NCI-H526 (cell line): ENCODE measurements at regions not wholly inside any gene's neighbourhood (a gene's known extent, or its start where the extent isn't known, plus 50 kb on each side); places are given as distances from the start of the nearest gene placed in this dataset.

Source experiments
- DNase-seq, 2 experiments: peaks; one replicate each; lab custom pipeline; 2025; lab: John Stamatoyannopoulos, UW

DNA sequence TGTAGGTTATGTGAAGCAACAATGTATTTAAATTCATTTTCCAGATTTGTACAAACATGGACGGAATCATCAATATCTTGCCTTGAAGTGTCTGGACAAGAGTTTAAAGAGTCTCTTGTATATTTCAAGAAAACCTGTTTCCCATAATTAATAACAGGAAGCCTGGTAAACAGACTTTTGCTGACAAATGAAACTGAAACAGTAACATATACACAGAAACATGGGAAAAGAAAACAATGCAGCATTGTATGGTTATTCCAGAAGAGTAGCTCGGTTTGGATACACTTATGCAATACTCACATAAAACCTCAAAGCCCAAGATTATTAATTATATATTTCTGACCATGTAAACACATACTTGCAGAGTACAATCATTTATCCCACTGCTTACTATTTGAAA lies 265.5 kb downstream of the PTPRC start:
- no peak for DNase-seq

DNA sequence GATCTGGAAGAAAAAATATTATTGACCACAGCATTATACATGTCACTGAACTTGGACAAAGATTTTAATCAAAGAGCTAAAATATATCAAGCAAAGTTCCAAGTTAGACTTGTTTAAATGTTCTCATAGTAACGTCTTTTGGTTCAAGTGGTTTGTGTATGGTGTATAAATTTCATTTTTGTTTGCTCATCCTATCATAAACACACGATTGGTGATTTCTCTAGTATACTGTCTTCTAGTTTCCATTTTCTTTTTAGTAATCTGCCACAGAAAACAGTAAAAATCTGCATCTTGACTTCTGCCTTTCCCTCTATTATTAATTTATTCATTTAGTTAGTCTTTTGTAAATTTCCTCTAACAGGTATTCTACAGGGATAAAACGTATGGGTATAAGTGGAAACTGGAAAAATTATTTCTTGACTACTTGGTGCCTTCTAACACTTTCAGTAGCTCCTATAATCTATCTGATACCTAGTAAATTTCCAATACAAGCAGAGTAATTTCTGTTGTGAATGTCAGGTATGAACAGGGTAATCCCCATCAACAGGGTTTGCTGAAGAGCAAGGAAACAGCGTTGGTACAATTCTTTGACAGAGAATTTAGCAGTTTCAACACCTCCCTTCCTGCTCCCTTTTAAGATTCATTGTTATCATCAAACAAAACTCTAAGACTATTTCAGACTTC lies 268.0 kb downstream of the PTPRC start:
- DNase-seq: no peak

DNA sequence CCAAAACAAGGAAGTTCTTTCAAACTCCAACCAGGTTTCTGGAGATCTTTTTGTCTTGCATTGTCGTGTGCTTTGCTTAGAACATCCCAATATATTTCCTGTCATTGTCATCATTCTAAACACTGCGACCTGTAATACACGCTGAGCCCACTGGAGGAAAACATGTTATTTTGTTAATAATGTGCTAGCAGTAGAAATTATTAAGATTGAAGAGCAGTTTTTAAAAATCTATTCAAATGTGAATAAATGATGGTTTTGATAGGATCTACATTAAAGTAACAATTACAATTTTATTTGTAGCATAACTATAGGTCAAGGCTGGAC lies 268.5 kb downstream of the PTPRC start:
- DNase-seq: no peak

DNA sequence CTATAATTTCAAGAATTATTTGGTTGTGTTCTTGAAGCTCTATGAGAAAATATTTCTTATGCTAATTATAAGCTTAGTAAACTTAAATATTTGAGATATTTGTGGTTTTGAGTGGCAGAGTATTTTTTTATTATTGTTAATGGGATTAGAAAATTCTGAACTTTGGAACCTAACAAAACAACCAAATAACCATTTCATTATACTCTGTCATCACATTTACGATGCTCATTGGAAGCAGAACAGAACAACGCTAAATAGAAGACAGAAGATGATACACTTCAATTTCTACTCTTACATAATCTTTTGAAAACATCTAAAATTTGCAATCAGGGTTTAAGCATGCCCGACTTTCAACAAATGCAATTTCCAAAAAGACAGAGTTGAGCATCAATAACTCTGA lies 270.2 kb downstream of the PTPRC start:
- DNase-seq: no peak

DNA sequence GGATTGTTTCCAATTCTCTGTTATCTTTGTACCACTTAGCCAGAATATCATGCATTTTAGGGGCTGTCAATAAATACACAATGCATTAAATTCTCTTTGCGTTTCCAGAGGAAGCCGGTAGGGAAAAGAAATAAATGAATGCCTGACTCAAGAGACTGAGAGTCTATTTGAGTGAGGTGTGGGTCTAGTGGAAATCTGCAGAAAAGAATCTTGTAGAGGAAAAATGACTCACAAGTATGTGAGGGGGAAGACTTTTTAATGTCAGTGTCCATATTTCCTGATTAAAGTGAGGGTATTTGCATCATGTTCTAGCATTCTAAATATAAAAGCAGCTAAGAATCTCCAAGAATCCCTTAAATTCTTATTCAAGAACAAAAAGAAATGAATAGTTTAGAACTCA lies 271.1 kb downstream of the PTPRC start:
- DNase-seq: no peak

DNA sequence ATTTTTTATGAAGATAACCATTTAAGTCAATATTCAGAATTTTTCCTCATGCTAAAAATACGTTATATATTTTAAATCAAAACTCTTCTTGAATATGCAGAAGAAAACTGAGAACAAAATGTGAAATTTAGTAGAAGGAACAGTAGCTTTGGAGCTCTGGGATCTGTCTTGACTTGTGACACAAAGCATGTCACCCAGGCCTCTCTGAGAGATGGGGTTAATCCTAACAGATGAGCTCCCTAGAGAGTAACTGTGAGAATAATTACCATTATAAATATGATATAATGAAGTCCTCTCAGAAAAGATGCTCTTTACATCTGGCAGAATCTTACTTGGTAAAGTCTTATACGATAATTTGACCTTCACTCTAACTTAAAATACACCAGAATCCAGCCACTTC lies 272.0 kb downstream of the PTPRC start:
- no peak for DNase-seq

DNA sequence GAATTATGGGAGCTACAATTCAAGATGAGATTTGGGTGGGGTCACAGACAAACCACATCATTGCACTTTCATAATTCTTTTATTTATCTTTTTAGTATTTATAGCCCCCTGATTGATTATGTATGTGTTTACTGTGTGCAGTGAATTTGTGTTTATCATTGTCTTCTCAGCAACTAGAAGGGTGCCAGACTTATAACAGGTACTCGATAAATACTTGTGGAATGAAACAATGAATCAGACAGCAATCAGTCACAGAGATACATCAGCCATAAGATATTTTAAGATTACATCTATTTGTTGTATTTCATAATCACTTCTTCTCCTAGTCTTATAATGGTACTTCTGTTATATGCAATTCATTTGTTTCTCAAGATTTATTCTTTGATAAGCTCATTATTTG lies 273.2 kb downstream of the PTPRC start:
- DNase-seq: no peak

DNA sequence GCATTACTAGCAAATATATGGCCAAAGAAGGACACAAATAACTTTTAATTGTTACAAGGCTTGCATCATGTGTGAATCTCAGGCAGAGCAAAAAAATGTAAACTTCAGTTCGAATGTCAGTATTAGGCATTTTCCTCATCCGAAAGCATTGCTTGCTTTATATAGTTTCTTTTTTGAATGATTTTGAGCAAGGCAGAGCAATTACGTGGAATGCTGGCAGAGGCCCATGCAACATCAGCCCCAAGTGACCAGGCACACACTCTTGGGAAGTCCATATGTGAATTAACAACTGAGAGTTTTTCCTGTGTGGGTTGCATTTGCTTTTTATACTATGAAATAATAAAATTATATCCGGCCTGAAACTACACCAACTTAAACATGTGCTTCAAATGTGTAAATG lies 274.8 kb downstream of the PTPRC start:
- no peak for DNase-seq

DNA sequence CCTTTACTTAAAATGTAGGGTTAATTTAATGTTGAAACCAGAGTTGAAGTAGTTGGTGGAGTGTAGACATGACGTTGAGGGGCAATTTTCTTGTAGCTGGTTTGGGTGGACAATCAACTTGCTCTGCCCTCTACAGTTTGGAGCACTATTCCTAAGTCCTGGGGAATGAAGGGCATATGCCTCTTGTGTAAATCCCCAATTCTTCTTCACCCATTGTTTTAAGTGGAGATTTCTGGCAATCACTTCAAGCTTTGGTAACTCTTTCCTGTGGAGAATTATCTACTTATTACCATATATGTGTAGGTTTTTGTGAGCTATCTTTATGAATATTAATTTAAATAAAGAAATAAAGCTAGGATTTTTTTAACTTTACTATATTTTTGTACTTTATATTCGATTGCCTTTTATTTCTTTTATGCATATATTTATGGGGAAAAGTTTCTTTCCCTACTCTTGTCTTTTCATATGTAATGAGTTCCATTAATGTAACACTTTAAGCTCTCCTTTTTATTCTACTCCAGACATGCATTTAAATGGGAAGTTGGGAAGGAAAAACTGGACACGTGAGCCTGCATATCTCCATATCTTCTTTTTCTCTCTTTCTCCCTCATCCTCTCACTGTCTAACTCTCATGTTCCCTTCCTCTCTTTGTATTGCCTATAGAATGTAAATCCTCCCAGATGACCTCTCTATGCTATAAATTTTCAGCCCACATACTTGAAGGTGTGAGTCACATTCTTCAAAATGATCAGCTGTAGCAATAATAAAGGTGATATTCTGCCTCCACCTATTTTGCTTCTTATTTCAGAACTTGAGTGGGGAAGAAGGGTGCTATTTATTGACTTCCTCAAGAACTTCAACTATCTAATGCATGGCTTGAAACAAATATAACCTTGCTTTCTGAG lies 276.7 kb downstream of the PTPRC start:
- no peak for DNase-seq

DNA sequence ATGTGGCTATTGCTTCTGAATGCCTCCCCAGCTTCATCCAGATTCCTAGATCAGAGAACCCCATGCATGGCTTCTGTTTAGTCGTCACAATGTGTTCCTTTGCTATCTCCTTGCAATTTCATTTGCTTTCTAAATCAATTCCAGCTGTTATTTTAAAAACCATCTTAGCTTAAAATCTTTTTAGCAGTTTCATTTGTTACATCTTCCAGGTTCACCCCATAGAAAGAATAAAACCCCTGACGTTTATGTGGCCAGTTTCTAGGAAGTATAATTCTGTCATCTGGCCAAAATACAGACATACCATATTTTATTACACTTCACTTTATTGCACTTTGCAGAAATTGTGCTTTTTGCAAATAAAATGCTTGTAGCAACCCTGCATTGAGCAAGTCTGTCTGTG lies 278.4 kb downstream of the PTPRC start:
- DNase-seq: no peak

DNA sequence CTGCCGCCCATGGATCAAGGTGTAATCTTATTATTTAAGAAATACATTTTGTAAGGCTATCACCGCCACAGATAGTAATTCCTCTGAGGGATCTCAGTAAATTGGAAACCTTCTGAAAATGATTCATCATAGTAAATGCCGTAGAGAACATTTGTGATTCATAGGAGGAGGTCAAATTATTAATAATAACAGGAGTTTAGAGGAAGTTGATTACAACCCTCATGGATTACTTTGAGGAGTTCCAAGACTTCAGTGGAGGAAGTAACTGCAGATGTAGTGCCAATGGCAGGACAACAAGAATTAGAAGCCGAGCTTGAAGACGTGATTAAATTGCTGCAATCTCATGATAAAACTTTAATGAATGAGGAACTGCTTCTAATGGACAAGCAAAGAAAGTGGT lies 280.1 kb downstream of the PTPRC start:
- DNase-seq: no peak

DNA sequence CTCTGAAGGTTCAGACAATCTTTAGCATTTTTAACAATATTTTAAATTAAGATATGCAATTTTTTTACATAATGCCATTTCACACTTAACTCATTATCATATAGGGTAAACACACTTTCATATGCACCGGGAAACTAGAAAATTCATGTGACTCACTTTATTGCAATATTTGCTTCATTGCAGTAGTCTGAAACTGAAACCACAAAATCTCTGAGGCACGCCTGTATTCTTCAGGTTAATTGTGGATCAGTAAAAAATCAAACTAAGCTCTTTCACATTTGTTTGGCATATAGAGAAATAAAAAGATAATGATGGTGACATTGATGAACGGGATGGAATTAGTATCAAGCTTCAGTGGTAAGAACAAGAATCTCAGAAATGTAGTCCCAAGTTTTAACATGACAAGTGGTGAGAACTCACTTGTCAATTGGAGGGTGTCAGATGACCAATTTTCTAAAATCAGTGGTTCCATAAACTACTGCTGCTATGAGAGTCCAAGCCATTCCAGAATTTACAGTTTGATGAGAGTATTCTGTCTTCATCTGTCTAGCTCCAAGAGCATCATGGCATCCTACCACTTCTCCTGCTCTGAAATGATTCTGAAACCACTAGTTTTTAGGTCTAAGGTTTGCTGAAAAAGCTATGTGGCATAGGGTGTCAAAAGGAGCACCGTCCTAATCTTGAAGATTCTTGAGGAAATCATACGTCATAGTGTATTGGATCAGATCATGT lies 281.0 kb downstream of the PTPRC start:
- DNase-seq: no peak

DNA sequence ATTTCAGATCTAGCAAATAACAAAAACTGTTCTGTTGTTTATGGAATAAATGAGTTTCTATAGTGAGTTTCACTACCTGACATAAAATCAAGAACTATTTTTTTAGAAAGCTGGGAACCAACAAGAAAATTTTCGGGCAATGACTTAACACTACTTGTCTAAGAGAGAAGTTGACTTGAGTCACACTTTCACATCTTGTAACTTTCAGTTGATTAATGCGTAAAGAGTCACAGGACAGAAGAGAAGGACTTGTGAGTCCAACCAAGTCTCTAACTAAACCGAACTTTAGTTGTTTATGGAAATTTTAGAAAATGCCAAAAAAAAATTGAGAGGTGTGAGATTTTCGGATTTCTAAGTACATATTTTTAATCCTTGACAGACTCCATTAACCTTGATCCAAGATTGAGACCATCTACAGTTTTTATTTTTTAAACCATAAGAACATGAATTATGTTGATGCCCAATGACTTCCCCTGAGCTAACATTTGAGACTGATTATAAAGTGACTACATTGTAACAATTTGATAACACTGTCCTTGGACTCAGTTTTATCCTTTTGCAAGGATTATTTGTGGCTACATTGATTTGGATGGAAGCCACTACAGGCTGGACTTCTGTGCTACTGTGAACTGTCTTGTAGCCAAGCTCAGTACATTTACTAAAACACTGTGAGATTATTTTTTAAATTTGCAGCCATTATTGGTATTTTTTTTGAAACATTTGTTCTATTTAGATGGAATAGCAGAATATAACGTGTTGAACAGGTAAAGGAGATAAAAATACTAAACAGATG lies 284.0 kb downstream of the PTPRC start:
- no peak for DNase-seq

DNA sequence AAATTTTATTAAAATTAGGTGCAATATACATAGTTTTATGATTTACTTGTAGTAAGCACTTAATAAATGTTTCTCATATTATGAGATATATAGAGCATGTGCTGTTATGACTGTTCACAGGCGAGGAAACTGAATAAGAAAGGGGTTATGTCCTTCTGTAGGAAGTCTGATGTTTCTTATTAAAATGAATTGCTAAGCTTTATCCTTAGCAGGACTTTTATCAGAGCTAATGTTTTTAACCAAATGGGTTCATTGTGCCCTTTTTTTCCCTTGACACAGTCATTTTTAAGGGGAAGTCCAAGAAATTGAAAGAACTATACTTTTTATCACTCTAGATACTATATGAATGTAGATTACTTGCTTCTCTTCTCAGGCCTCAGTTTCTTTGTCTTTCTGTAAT lies 285.2 kb downstream of the PTPRC start:
- DNase-seq: no peak

DNA sequence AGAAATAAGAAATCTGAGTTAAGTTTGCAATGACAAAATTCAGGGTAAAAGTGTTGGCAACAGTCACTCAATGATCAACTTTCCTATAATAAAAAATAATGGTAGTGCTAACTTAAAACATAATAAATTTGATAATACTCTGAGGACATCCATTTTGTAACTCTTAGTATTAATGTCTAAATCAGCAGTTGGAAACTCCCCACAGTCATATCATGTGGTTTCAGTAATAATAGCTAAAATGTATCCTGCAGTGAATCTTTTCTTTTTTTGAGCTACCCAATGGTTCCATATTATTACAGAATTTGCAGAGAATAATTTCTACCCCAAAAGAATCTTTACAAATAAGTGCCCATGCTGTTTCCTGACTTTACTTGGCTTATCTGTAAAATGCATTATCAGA lies 286.7 kb downstream of the PTPRC start:
- no peak for DNase-seq

DNA sequence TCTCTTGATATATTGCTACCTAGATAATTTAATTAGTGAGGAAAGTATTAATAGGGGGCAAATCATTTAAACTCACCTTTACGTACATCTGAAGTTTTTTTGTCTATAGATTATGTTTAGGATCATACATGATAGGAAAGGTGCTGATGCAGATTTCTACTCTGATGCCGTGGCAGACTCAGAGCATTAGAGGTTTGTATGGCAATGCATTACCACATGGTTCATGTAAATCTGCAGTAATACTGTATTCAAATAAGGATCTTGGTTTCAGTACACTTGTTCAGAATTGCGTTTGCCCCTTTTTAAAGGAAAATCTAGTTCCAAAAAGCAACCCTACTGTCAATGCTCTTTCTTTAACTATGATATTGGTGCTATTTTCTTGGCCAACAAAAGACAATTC lies 288.3 kb downstream of the PTPRC start:
- DNase-seq: peak; percentile 55 to 59

DNA sequence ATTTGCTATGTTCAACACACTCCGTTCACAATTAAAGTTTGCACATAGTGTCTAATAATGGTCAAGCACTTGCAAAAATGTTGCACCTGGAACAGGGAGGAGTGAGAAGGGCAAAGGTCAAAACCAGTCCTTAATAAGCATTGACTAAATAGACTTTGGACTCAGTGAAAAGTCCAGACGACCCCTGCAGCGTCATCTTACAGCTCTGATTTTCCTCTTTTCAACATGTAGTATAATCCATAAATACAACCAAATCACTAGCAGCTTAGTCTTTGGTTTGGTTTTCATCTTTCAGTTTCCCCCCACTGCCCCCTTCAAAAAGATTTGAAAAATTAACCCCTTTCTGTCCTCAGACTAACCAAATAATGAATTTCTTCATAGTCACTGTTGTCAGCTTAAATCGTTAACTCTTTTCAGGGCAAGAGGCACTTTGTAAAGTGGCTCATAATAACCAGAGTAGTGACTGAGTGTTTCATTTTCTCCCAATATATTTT lies 290.3 kb downstream of the PTPRC start:
- no peak for DNase-seq

DNA sequence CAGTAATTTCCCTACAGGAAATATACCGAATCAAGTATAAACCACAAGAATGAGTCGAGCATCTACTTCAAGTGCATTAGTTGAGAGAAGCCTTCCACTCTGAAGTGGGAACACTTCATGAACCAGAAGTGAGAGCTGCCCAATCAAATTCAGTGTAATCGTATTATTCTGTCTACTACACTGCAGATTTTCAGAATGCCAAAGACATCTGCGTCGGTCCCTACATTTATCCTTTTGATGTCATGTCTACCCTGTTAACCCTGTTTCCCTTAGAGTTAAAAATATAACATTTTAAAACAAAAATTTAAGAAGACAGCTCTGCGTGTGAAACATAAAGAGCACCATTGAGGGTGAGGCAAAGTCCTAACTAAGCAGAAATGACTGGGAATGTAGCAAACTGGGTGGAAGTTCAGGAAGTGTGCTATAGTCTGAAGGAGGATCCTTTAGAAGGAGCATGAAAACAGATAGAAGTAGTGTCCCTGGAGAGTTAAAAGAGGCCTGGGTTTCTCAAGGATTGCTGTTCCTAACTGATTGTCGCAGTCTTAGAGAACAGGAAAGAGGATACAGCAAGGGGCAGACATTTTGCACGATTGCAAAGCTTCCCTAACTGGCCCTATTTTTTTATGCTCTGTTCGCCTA lies 291.2 kb downstream of the PTPRC start:
- peak in 1 of 2 experiments; percentile 40 for DNase-seq

DNA sequence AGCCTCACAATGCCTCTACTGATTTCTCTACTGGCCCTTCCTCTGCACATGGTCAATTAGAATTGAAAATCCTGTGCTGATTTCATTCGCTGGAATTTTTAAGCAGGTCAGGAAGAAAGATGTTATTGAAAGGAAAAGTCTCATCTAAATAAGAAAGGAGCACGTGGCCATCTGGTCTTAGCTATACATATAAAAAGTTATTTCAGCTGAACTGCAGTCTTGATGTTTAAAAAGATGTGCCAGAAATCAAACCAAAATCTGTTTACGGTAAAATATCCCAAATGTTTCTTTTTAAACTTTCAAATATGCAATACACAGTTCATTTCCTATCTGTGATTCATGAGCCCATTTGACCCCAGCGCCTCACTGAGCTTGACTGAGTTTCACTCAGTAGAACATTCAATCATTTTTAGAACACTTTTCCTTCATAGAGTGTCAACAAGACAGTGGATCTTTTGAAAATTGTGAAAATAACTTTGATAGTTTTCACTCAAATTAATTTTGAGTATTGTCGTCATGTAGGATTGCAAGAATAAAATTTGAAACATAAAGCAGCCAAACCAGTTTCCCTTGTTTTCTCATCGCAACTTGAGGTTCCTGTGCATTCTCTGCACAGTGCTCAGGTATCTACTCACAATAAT lies 293.6 kb downstream of the PTPRC start:
- peak in 1 of 2 experiments; percentile 39 for DNase-seq

DNA sequence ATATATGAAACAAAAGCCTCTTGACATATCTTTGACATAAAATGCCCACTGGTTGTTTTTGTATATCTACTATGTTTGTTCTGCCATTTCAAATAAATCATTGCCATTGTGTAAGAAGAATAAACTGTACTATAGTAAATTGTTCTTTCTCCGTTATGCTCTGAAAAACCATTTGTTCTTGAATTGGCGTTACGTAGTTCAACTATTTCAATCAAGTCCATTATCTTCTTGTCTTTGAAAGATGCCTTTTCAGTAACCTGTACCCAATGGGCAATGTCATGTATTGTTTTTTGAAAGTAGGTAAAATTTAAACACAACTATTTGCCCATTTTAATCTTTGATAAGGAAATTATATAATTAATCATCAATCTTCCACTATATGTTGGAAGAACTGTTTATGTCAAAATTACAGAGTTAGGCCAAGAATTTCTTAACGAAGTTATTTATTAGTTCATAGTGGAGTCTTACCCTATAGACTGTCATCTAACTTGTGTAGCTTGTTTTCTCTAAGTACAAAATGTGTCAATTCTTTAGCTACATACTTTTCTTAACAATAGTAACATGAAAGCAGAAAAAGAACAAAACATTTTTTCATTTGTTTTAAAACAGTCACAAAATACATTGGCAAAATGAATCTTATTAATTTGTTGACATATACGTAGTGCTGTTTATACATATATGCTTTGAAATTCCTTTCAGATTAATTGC lies 294.8 kb downstream of the PTPRC start:
- no peak for DNase-seq
